Astrocyte (in vitro differentiated cells and primary cell): ENCODE measurements at regions not wholly inside any gene's neighbourhood (a gene's known extent, or its start where the extent isn't known, plus 50 kb on each side); places are given as distances from the start of the nearest gene placed in this dataset.

Source experiments
- DNase-seq: peaks from one replicate; pipeline ENCODE4 v3.0.0-alpha.2; 2010; ENCODE audit warnings: low read depth
- FAIRE-seq: peaks from 2 replicates; lab custom pipeline; 2011; peaks lifted over from hg19 to GRCh38; lab: Jason Lieb, UNC
- H2AFZ ChIP-seq: 2 replicates; pipeline ENCODE4 v1.6.0; 2012; ENCODE audit warnings: low read depth, low read length, inconsistent platforms
- H3K27ac ChIP-seq: 2 replicates; pipeline ENCODE4 v1.5.1; 2011; ENCODE audit warnings: low read depth, low read length, inconsistent platforms
- H3K27me3 ChIP-seq: 2 replicates; pipeline ENCODE4 v1.6.0; 2011; ENCODE audit warnings: low read length, inconsistent platforms; ENCODE audit not compliant: insufficient read depth
- H3K36me3 ChIP-seq: 2 replicates; pipeline ENCODE4 v1.5.1; 2011; ENCODE audit warnings: low read length, inconsistent platforms; ENCODE audit not compliant: insufficient read depth
- H3K4me1 ChIP-seq: 2 replicates; pipeline ENCODE4 v1.5.1; 2011; ENCODE audit warnings: low read length, inconsistent platforms; ENCODE audit not compliant: insufficient read depth
- H3K4me2 ChIP-seq: 2 replicates; pipeline ENCODE4 v1.6.0; 2012; ENCODE audit warnings: low read length, inconsistent platforms
- H3K4me3 ChIP-seq: 2 replicates; pipeline ENCODE4 v1.5.1; 2011; ENCODE audit warnings: low read depth, mild to moderate bottlenecking, low read length, inconsistent platforms; ENCODE audit not compliant: insufficient read depth
- H3K79me2 ChIP-seq: 2 replicates; pipeline ENCODE4 v1.6.0; 2012; ENCODE audit warnings: mild to moderate bottlenecking, low read length, inconsistent platforms; ENCODE audit not compliant: insufficient read depth
- H3K9ac ChIP-seq: 2 replicates; pipeline ENCODE4 v1.6.0; 2012; ENCODE audit warnings: mild to moderate bottlenecking, low read length, inconsistent platforms
- H3K9me3 ChIP-seq: 2 replicates; pipeline ENCODE4 v1.5.1; 2012; ENCODE audit warnings: low read depth, mild to moderate bottlenecking, low read length, inconsistent platforms; ENCODE audit not compliant: insufficient read depth
- H4K20me1 ChIP-seq: 2 replicates; pipeline ENCODE4 v1.6.0; 2012; ENCODE audit warnings: low read length, inconsistent platforms; ENCODE audit not compliant: insufficient read depth
- H3K27ac Mint-ChIP-seq: one replicate; pipeline ENCODE4 v1.8.0; 2021; ENCODE audit warnings: mild to moderate bottlenecking, mixed read lengths; ENCODE audit not compliant: unreplicated experiment
- H3K27me3 Mint-ChIP-seq: one replicate; pipeline ENCODE4 v1.8.0; 2021; ENCODE audit warnings: low read depth, mixed read lengths; ENCODE audit not compliant: unreplicated experiment
- H3K36me3 Mint-ChIP-seq: one replicate; pipeline ENCODE4 v1.8.0; 2021; ENCODE audit warnings: low read depth, mixed read lengths; ENCODE audit not compliant: unreplicated experiment
- H3K4me1 Mint-ChIP-seq: one replicate; pipeline ENCODE4 v1.8.0; 2021; ENCODE audit warnings: low read depth, mixed read lengths; ENCODE audit not compliant: unreplicated experiment
- H3K4me3 Mint-ChIP-seq: one replicate; pipeline ENCODE4 v1.8.0; 2021; ENCODE audit warnings: mild to moderate bottlenecking, moderate library complexity, mixed read lengths; ENCODE audit not compliant: unreplicated experiment
- H3K9me3 Mint-ChIP-seq: one replicate; pipeline ENCODE4 v1.8.0; 2021; ENCODE audit warnings: mild to moderate bottlenecking, mixed read lengths; ENCODE audit not compliant: unreplicated experiment
- CTCF ChIP-seq: IDR thresholded peaks from 2 replicates; pipeline ENCODE4 v1.5.1; 2011; ENCODE audit warnings: low read depth, mild to moderate bottlenecking, inconsistent platforms, low read length, moderate library complexity; ENCODE audit not compliant: insufficient read depth
- EZH2 ChIP-seq: IDR thresholded peaks from 2 replicates; pipeline ENCODE4 v1.6.1; 2012; ENCODE audit warnings: mild to moderate bottlenecking, low read length, inconsistent platforms; ENCODE audit not compliant: insufficient read depth

GRCh38 chr2:3108710-3109702, 268.6 kb downstream of the EIPR1 start:
- Histone ChIP-seq H3K4me3 (no peak overlapping the region), H3K9me3 (peaks cover 15% of the 10 kb centered on the region), H3K36me3 (no peaks in the 10 kb centered on the region), H4K20me1 (no peaks in the 10 kb centered on the region), H3K4me1 (no peaks in the 10 kb centered on the region), H3K9ac (no peak overlapping the region), H3K27ac (no peak overlapping the region), H3K4me2 (no peak overlapping the region), H3K79me2 (no peaks in the 10 kb centered on the region), H3K27me3 (no peaks in the 10 kb centered on the region), H2AFZ (no peak overlapping the region)
- H3K4me1 Mint-ChIP-seq = no peaks in the 10 kb centered on the region
- H3K9me3 Mint-ChIP-seq = peaks cover 4% of the 10 kb centered on the region
- no peak for TF ChIP-seq EZH2
- TF ChIP-seq CTCF = no peak
- no peak for DNase-seq
- no peak overlapping the region for H3K4me3 Mint-ChIP-seq
- H3K27ac Mint-ChIP-seq = no peak overlapping the region
- FAIRE-seq = no peak
- peaks cover 15% of the 10 kb centered on the region for H3K27me3 Mint-ChIP-seq
- peaks cover 3% of the 10 kb centered on the region for H3K36me3 Mint-ChIP-seq

- Histone ChIP-seq H3K9ac (no peak overlapping the region), H3K9me3 (peaks cover 15% of the 10 kb centered on the region), H3K4me3 (no peak overlapping the region), H3K27me3 (no peaks in the 10 kb centered on the region), H3K79me2 (no peaks in the 10 kb centered on the region), H3K4me1 (no peaks in the 10 kb centered on the region), H3K36me3 (no peaks in the 10 kb centered on the region), H2AFZ (no peak overlapping the region), H4K20me1 (no peaks in the 10 kb centered on the region), H3K4me2 (no peak overlapping the region), H3K27ac (no peak overlapping the region)
- TF ChIP-seq CTCF (no peak), EZH2 (no peak)
- H3K9me3 Mint-ChIP-seq = peaks cover 4% of the 10 kb centered on the region
- H3K4me1 Mint-ChIP-seq = no peaks in the 10 kb centered on the region
- peaks cover 3% of the 10 kb centered on the region for H3K36me3 Mint-ChIP-seq
- H3K27ac Mint-ChIP-seq = no peak overlapping the region
- DNase-seq (no peak), FAIRE-seq (no peak)
- peaks cover 17% of the 10 kb centered on the region for H3K27me3 Mint-ChIP-seq
- no peak overlapping the region for H3K4me3 Mint-ChIP-seq
Observed at GRCh38 chr2:3108105-3108504, 269.5 kb downstream of the EIPR1 start.

- Mint-ChIP-seq H3K27ac (no peak overlapping the region), H3K9me3 (peaks cover 4% of the 10 kb centered on the region), H3K4me1 (no peaks in the 10 kb centered on the region), H3K27me3 (peaks cover 23% of the 10 kb centered on the region), H3K36me3 (peaks cover 3% of the 10 kb centered on the region), H3K4me3 (no peak overlapping the region)
- no peaks in the 10 kb centered on the region for H3K27me3 ChIP-seq
- FAIRE-seq (no peak), DNase-seq (no peak)
- H3K27ac ChIP-seq = no peak overlapping the region
- H3K79me2 ChIP-seq = no peaks in the 10 kb centered on the region
- H2AFZ ChIP-seq = no peak overlapping the region
- peaks cover 15% of the 10 kb centered on the region for H3K9me3 ChIP-seq
- TF ChIP-seq EZH2 (no peak), CTCF (no peak)
- H3K4me3 ChIP-seq = no peak overlapping the region
- H3K4me2 ChIP-seq = no peak overlapping the region
- H4K20me1 ChIP-seq = no peaks in the 10 kb centered on the region
- no peak overlapping the region for H3K9ac ChIP-seq
- H3K4me1 ChIP-seq = no peaks in the 10 kb centered on the region
- no peaks in the 10 kb centered on the region for H3K36me3 ChIP-seq
Observed at GRCh38 chr2:3107567-3107966, 270.1 kb downstream of the EIPR1 start.
